GM04504 (cell line): ENCODE measurements at regions not wholly inside any gene's neighbourhood (a gene's known extent, or its start where the extent isn't known, plus 50 kb on each side); places are given as distances from the start of the nearest gene placed in this dataset.
A peak's percentile ranks its signal among the peaks of the same experiment; 100 is the strongest.

Experiments used
- DNase-seq: peaks from one replicate; pipeline ENCODE4 v3.0.0-alpha.2; 2012; ENCODE audit warnings: low read depth

DNA sequence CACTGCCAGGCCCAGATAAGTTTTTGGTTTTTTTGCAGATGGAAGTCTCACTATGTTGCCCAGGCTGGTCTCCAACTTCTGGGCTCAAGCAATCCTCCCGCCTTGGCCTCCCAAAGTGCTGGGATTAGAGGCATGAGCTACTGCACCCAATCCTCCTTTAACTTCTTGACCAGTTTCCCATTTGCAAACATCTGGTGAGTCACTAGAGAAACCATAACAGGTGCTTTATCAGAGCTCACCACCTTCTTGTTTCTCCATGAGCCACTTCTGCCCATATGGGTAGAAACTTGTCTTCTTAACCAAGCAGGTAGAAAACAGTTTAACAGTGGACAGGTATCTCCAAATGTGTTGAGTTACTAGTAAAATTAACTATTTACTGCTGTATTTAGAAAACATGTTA, 128.4 kb upstream of the AP1S2 start:
- no peak for DNase-seq

DNA sequence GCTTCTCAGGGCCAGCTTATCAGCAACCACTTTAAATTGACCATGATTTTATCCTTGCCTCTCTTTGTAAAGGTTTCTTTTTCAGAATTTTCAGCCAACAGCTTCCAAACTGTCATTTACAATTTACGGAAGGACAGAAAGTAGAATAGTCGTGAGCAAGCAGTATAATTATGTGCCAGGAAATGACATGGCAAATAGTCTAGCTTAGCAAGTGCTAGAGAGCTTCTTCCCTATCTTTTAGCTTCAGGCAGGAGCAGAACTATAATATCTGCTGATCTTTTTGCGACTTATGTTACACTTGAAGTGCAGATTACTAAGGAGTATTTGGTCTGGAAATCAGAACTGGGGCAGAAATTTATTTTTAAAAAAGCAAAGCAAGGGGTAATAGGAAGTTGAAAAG, 123.0 kb upstream of the AP1S2 start:
- no peak for DNase-seq

- DNase-seq: no peak
Measured at GRCh38 chrX:15976396-15976795, 121.8 kb upstream of the AP1S2 start.

DNA sequence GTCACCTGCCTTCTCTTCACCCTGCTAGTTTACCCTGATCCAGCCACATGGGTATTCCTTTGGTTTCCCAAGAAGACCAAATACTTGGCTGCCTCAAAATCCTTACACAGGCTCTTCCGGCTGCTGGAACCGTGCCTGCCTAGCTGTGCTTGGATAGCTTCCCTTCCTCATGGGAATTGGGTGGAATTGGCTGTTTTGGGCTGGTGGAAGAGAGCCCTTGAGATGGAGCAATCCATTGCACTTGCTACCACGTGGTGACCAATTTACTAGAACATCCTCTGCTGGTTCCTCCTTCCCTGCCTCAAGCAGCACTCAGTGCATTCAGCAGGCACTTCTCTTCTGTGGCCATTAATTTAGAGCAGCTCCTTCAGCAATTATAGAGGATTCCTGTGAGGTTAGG, 119.3 kb upstream of the AP1S2 start:
- DNase-seq: no peak

- DNase-seq: peak; percentile 26
Measured at GRCh38 chrX:15973299-15973698, 118.7 kb upstream of the AP1S2 start.

GRCh38 chrX:15971696-15972095, 117.1 kb upstream of the AP1S2 start:
- DNase-seq: no peak

DNA sequence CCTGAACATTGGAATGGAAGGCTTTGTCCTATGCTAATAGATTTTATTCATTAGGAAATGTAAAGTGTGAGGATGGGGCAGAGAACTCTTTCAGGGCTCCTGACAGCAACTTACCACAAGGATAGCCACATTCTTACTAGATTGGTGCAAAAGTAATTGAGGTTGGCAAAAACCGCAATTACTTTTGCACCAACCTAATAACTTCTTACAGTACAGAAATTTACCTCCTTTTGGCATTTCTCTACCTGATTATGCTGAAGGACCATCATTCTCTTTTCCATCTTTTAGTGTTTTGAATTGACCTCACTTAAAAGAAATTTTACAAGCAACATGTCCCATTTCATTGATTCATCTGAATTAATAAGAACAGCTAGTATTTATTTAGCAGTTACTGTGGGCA, 109.2 kb upstream of the AP1S2 start:
- DNase-seq: no peak

DNA sequence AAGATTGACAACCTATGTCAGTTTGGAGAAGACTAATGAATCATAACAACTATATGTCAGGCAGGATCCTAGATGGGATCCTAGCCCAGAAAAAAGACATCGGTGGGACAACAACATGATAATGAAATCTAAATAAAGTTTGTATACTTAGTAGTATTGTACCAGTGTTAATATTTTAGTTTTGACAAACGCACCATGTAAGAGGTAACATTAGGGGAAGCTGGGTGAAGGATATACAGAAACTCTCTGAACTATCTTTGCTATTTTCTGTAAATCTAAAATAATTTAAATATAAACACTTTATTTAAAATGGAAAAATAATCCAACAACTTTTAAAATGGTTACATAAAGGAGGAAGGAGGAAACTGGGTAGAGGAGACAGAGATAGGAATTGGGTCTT, 105.6 kb upstream of the AP1S2 start:
- no peak for DNase-seq

GRCh38 chrX:15956681-15957080, 102.1 kb upstream of the AP1S2 start:
- no peak for DNase-seq

- no peak for DNase-seq
Measured at GRCh38 chrX:15953801-15954200, 99.2 kb upstream of the AP1S2 start.

GRCh38 chrX:15952212-15952611, 97.6 kb upstream of the AP1S2 start:
- no peak for DNase-seq

GRCh38 chrX:15948318-15948660, 93.7 kb upstream of the AP1S2 start:
- DNase-seq: no peak

DNA sequence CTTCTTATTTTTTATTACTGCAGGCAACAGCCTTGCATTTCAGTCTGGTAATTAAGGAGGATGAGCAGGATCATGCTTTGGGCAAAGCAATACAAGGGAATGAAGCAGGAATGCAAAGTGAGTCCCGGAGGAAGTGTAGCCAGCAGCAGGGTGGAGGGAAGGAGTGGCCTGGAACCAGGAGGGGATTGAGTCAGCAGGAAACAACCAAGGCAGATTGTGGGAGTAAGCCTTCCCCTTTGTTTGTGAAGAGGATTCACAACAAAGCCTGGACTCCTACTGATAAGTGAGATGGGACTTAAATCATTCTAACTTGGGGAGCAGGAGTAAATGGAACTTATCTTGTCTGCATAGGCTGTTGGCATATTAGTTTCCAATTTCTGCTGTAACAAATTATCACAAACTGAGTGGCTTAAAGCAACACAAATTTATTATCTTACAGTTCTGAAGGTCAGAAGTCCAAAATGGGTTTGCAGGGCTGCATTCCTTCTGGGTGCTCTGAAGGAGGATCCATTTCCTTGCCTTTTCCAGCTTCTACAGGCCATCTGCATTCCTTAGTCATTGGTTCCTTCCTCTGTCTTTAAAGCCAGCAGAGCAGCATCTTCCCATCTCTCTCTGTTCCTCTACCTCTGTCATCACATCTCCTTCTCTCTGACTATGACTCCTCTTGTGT, 93.2 kb upstream of the AP1S2 start:
- DNase-seq: peak; percentile 51

DNA sequence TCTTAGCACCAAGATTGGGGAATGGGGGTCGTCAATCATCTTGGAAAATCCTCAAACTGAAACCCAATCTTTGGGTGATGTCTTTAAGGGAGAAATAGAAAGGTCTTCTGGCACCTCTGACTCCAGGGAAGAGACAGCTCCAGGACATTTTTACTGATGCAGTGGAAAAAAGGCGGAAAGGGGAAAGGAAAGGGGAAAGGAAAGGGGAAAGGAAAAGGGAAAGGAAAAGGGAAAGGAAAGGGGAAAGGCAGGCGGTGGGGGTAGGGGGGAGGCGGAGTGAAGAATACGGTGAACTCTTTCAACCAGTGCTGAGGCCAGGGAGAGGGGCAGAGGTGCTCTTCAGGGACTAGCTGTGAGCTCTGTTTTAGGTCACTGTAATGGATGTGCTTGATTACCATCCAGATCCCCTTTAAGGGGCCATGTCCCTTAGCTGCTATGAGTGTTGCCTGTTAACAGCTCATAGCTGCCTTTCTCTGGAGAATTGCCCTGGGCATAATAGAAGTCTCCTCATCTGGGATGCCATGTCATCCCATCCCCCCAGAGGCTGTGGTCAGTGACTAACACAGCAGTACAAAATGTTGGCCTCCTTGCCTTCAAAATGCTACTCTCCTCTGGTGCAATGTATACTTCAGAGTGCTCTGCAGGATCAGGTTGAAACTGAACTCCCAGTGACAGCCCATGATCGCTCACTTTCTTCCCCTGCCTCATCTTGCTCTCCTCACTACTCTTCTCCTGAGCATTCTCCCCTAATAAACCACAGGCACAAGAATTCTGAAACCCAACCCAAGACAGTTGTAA, 92.4 kb upstream of the AP1S2 start:
- peak; percentile 86 for DNase-seq

DNA sequence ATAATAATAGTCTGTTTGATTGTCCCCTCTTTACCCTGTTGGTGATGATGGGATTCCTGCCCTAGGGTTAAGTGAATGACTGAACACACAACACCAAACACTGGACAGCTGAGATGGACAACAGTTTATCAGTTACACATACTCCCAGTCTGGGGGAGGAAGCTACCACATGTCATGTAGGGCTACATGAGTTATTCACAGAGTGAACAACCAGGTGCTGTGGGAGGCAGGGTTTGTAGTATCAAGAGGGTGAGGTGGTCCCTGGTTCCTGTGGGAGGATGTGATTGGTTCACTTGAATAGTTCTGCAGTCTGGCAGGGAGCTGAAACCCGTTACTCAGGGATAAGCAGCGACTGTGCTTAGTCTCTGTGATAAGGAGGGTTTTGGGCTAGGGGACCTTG, 88.8 kb upstream of the AP1S2 start:
- no peak for DNase-seq

GRCh38 chrX:15942307-15942706, 87.7 kb upstream of the AP1S2 start:
- no peak for DNase-seq

DNA sequence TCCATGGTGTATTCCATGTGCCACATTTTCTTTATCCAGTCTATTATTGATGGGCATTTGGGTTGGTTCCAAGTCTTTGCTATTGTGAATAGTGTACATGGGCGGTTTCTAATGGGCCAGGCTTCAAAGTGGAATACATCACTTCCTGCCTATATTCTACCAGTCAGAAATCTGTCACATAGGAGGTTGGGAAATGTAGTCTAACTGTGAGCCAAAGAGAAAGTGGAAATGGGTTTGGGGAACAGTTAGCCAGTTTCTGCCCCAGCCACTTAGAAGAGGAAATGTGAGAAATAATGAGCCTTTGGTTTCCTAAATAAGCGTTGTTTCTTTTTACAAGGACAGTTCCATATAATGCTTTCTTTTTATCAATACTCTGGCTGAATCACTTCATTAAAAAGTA, 85.1 kb upstream of the AP1S2 start:
- DNase-seq: no peak

DNA sequence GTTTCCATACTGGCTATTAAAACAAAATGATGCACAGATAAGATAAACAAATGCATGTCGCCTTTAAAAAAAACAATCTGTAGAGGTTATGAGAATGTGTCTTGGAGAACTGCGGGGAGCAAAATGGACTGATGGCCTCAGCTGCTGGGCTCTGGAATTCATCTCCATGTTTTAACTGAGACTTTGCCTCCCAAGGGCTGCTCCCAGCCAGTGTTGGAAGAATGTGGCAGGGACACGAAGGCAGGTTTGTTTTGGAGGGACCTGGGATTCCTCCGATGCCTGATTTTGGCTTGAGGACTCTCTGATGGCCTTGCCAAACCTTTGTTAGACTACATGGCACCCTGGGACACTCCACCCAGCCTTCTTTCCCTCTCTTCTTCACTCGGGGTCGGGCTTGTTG, 83.5 kb upstream of the AP1S2 start:
- DNase-seq: no peak

GRCh38 chrX:15931362-15931761, 76.7 kb upstream of the AP1S2 start:
- no peak for DNase-seq

- DNase-seq: peak; percentile 40
Measured at GRCh38 chrX:15930585-15930984, 76.0 kb upstream of the AP1S2 start.

- no peak for DNase-seq
Measured at GRCh38 chrX:15929194-15929593, 74.6 kb upstream of the AP1S2 start.

GRCh38 chrX:15926622-15927021, 72.0 kb upstream of the AP1S2 start:
- DNase-seq: no peak

GRCh38 chrX:15918003-15918402, 63.4 kb upstream of the AP1S2 start:
- no peak for DNase-seq

GRCh38 chrX:15916704-15917084, 62.1 kb upstream of the AP1S2 start:
- no peak for DNase-seq
